ENCODE measurements at regions not wholly inside any gene's neighbourhood (a gene's known extent, or its start where the extent isn't known, plus 50 kb on each side); places are given as distances from the start of the nearest gene placed in this dataset.

DNA sequence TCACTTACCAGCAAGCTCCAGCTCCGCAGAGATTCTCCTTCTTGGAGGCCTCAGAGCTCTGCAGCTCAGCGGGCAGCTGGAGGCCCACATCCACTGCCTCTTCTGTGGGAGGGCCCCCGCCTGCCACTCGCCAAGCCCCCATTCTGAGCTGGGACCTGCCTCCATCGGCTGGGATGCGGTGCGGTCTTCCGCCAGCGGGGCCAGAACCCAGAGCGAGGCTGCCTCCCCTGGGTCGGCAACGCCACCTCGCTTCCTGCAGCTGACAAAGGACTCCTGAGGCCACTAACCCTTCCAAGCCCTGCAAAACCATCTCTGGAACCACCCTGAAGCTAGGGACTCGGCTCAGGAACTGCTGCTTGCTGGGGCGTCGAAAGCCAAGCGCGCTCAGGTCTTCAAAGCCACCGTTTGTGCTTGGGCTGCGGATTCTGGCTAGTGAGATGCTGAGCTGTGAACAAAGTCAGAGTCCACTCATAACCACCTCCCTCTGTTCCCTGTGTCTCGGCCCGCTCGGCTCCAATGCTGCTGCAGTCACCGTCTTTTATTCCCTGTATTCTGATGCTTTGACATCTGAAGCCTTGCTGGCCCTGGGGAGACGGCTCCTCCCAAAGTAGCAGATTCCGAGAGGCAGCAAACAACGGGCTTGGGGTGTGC, 174.3 kb downstream of the ENGASE start:
- H3K27ac ChIP-seq = no peak overlapping the region
- TF ChIP-seq ZFX (IDR thresholded peaks at IDR 0.05) = no peak
- TF ChIP-seq, protein P1, sequence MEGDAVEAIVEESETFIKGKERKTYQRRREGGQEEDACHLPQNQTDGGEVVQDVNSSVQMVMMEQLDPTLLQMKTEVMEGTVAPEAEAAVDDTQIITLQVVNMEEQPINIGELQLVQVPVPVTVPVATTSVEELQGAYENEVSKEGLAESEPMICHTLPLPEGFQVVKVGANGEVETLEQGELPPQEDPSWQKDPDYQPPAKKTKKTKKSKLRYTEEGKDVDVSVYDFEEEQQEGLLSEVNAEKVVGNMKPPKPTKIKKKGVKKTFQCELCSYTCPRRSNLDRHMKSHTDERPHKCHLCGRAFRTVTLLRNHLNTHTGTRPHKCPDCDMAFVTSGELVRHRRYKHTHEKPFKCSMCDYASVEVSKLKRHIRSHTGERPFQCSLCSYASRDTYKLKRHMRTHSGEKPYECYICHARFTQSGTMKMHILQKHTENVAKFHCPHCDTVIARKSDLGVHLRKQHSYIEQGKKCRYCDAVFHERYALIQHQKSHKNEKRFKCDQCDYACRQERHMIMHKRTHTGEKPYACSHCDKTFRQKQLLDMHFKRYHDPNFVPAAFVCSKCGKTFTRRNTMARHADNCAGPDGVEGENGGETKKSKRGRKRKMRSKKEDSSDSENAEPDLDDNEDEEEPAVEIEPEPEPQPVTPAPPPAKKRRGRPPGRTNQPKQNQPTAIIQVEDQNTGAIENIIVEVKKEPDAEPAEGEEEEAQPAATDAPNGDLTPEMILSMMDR (conservative IDR thresholded peaks at IDR 0.05) = no peak

DNA sequence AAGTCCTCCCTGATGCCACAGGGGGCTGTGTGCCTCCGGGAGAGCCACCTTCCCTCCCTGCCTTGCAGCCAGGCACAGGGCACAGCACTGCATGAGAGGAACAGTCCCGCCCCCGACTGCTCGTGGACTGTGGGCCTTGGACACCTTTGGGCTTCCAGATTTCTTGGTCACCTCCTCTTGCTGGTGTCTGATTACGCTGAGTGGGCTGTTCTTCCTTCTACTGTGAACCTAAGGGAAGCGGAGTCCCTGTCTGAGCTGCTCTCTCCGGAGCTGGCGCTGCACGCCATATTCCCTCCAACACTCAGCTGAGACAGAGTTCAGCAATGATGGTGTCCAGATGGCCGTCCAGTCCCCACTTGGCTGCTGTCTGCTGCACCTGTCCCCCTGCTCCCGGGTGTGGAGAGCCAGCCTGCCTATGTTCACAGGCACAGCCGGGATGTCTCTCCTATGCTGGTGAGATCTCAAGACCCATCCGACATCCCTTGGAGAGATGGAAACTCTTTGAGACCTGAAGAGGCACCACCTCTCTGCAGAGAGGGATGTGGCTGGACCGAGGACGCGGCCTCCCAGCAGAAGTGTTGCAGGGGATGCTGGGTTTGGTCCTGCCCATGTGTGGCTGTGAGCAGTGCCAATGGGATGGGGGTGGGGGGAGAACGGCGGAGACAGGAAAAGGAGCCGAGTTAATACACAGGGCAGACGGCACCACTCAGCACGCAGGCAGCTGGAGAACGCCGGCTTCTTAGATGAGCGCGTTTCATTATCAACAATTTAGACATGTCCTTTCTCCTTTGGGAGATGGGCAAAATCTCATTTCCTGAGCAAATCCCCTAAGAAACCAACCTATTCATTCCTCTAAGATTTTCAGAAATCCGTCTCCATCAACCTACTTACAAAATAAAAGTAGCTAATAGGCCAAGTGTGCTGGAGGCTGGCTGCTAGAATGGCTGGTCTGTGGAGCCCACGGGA, 171.9 kb downstream of the ENGASE start:
- no peak overlapping the region for H3K27ac ChIP-seq
- TF ChIP-seq, protein P1 (conservative IDR thresholded peaks at IDR 0.05) = no peak
- TF ChIP-seq ZFX (IDR thresholded peaks at IDR 0.05) = no peak

DNA sequence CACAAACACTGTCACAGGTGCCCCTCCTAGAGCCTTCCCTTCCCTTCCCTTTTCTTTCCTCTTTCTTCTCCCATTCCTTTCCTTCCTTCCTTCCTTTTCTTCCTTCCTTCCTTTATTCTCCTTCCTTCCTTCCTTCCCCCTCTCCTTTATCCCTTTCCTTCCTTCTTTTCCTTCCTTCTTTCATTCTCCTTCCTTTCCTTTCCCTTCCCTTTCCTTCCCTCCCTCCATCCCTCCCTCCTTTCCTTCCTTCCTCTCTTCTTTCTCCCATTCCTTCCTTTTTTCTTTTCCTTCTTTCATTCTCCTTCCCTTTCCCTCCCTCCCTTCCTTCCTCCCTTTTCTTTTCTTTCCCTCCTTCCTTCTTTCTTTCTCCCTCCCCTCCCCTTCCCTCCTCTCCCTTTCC, 170.0 kb downstream of the ENGASE start:
- H3K27ac ChIP-seq = no peak overlapping the region
- TF ChIP-seq ZFX (IDR thresholded peaks at IDR 0.05) = no peak
- TF ChIP-seq, protein P1 (conservative IDR thresholded peaks at IDR 0.05) = no peak

DNA sequence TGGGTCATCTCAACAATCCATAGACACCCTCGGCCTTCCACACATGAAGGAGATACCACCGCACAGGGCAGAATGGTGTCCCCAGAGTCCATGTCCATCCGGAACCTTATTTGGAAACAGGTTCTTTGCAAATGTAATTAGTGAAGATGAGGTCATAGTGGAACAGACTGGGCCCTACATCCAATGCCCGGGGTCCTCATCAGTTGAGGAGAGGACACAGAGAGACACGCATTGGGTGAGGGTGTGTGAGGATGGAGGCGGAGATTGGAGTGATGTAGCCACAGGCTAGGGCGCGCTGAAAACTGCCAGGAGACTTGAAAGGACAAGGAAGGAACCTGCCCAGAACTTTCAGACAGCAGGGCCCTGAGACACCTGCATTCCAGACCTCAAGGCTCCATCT, 169.4 kb downstream of the ENGASE start:
- no peak overlapping the region for H3K27ac ChIP-seq
- TF ChIP-seq ZFX (IDR thresholded peaks at IDR 0.05) = no peak
- TF ChIP-seq, protein P1 (conservative IDR thresholded peaks at IDR 0.05) = no peak

DNA sequence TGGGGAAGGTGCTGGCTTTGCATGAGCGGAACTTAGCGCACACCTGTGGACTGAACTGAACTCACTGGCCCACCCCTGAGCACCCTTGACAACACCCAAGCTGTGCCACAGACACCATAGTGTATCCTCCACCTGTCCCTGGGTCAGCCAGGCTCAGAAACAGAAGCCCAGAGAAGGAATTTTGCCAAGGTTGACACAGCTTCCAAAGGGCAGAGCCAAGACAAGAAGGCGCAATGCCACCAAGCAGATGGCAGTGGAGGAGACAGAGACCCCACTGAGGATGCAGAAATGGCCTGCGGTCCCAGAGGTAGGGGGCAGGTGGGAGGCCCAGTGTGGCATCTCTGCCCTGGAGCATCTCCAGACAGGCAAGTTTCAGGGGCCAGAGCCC, 169.0 kb downstream of the ENGASE start:
- H3K27ac ChIP-seq = no peak overlapping the region
- no peak for TF ChIP-seq ZFX (IDR thresholded peaks at IDR 0.05)
- TF ChIP-seq, protein P1 (conservative IDR thresholded peaks at IDR 0.05) = no peak

DNA sequence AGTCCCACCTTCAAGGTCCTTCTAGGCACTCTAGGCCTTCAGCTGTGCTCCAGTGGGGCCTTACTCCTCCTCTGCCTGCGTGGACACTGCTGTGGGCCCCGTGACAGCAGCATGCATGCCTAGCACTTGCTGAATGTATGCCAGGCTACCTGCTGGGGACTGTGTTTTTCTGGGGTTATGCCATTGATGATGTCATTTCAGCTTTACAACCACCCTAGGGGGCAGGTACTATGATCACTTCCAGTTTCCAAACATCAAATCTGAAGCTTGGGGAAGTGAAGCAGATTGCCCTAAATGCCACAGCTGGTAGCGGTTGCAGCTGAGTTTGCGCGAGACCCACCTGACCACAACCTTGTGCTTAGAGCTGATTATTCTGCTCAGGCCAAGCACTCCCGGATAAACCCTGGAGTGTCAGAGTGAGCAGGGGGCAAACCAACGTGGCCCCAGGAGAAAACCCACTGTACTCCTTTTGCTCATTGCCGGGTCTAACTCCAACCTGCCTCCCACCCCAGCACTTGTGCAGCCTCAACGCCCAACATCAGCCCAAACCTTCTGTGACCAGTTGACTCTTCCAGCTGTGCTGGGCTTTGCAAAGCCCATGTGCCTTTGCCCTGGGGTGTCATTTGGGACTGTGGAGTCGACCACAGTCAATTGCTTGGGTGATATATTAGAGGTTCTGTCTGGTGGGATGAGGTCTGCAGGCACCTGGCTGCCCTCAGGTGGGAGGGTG, 168.4 kb downstream of the ENGASE start:
- no peak overlapping the region for H3K27ac ChIP-seq
- no peak for TF ChIP-seq ZFX (IDR thresholded peaks at IDR 0.05)
- TF ChIP-seq, protein P1 (conservative IDR thresholded peaks at IDR 0.05) = no peak

Measured in C4-2B (cell line).